ENCODE measurements at regions not wholly inside any gene's neighbourhood (a gene's known extent, or its start where the extent isn't known, plus 50 kb on each side); places are given as distances from the start of the nearest gene placed in this dataset.

- TF ChIP-seq CTCF (conservative IDR thresholded peaks at IDR 0.05) (no peak), ZFX (IDR thresholded peaks at IDR 0.05) (no peak)
Observed at GRCh38 chr2:139162957-139163356, 382.8 kb upstream of the NXPH2 start.
